ENCODE measurements at regions not wholly inside any gene's neighbourhood (a gene's known extent, or its start where the extent isn't known, plus 50 kb on each side); places are given as distances from the start of the nearest gene placed in this dataset.

- TF ChIP-seq CTCF (conservative IDR thresholded peaks at IDR 0.05 in 1 of 2, IDR thresholded peaks at IDR 0.05 in 1 of 2; ENCODE audit: extremely low read depth in 1 of 2, insufficient read depth in 1 of 2, low read depth in 1 of 2, low read length in 2 of 2) = no peak
- TF ChIP-seq EZH2 (IDR thresholded peaks at IDR 0.05; ENCODE audit: borderline replicate concordance, low read length) = no peak
Observed at GRCh38 chr10:128865436-128866195, 601.4 kb upstream of the MGMT start.

All from mammary epithelial cell (primary cell).